ENCODE measurements at regions not wholly inside any gene's neighbourhood (a gene's known extent, or its start where the extent isn't known, plus 50 kb on each side); places are given as distances from the start of the nearest gene placed in this dataset.

DNA sequence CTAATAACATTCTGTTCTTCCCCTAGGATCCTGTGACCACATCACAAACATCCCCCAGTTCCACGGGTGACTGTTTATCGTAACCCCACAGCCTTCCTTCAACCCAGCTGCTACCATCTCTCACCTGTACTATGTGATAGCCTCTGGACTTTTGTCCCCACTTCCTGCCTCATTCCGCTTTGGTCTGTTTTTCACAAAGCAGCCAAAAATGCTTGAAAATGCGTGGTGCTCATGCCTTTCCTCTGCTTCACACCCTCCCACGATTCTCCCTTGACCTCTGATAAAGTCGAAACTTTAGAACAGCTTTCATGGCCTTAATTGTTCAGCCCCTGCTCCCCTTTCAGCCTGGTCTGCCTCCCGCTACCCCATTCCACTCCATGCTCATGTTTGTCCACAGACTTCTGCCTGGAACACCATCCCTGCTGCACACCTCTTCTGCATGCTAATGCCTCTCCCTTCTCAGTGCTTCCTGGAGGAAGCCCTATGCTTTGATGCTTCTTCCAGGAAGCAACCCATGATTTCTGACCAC is 165.6 kb downstream of the PLPP3 start (continued):
- TF ChIP-seq ZNF143 (CRISPR knock-in tag; IDR thresholded peaks at IDR 0.05) (no peak; the same call in 1 of the 2 replicates), ZNF780A (CRISPR knock-in tag; IDR thresholded peaks at IDR 0.05) (no peak), FOXC1 (CRISPR knock-in tag; IDR thresholded peaks at IDR 0.05; ENCODE audit: borderline replicate concordance) (no peak), ARNTL (CRISPR knock-in tag; IDR thresholded peaks at IDR 0.05) (no peak), BATF2 (CRISPR knock-in tag; IDR thresholded peaks at IDR 0.05) (no peak), WIZ (CRISPR knock-in tag; IDR thresholded peaks at IDR 0.05) (no peak), RFXAP (CRISPR knock-in tag; IDR thresholded peaks at IDR 0.05; ENCODE audit: borderline replicate concordance) (no peak), PBX2 (CRISPR knock-in tag; IDR thresholded peaks at IDR 0.05) (no peak), ZNF383 (CRISPR knock-in tag; IDR thresholded peaks at IDR 0.05; ENCODE audit: borderline replicate concordance) (no peak), TBX2 (CRISPR knock-in tag; IDR thresholded peaks at IDR 0.05; ENCODE audit: borderline replicate concordance) (peak; percentile 91), PBX3 (CRISPR knock-in tag; IDR thresholded peaks at IDR 0.05; ENCODE audit: borderline replicate concordance) (no peak), ZNF564 (CRISPR knock-in tag; IDR thresholded peaks at IDR 0.05) (no peak), ATRX (CRISPR knock-in tag; IDR thresholded peaks at IDR 0.05; ENCODE audit: borderline replicate concordance) (no peak), ATF7 (IDR thresholded peaks at IDR 0.05) (no peak), ATF7 (CRISPR knock-in tag; IDR thresholded peaks at IDR 0.05) (no peak), DMAP1 (CRISPR knock-in tag; IDR thresholded peaks at IDR 0.05) (0 out of 2 replicates have a peak, but pooled peaks have one; percentile 31), YEATS2 (CRISPR knock-in tag; IDR thresholded peaks at IDR 0.05; ENCODE audit: borderline replicate concordance) (peak; percentile 44; the same call in 1 of the 2 replicates), KLF12 (CRISPR knock-in tag; IDR thresholded peaks at IDR 0.05; ENCODE audit: borderline replicate concordance) (no peak), ZNF253 (CRISPR knock-in tag; IDR thresholded peaks at IDR 0.05; ENCODE audit: borderline replicate concordance) (no peak), ZFX (CRISPR knock-in tag; IDR thresholded peaks at IDR 0.05; ENCODE audit: low read depth) (0 out of 2 replicates have a peak, but pooled peaks have one; percentile 43), ZMYM4 (CRISPR knock-in tag; IDR thresholded peaks at IDR 0.05) (peak; percentile 43), SRSF1 (optimal IDR thresholded peaks at IDR 0.05; ENCODE audit: low read depth, low read length) (no peak)
- TF ChIP-seq, protein P1, sequence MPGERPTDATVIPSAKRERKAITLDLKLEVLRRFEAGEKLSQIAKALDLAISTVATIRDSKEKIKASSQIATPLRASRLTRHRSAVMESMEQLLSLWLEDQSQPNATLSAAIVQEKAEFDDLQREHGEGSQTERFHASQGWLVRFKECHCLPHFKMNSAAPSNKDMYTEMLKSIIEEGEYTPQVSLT (CRISPR knock-in tag; IDR thresholded peaks at IDR 0.05; ENCODE audit: borderline replicate concordance, low read depth) = no peak
- TF ChIP-seq, protein P2, sequence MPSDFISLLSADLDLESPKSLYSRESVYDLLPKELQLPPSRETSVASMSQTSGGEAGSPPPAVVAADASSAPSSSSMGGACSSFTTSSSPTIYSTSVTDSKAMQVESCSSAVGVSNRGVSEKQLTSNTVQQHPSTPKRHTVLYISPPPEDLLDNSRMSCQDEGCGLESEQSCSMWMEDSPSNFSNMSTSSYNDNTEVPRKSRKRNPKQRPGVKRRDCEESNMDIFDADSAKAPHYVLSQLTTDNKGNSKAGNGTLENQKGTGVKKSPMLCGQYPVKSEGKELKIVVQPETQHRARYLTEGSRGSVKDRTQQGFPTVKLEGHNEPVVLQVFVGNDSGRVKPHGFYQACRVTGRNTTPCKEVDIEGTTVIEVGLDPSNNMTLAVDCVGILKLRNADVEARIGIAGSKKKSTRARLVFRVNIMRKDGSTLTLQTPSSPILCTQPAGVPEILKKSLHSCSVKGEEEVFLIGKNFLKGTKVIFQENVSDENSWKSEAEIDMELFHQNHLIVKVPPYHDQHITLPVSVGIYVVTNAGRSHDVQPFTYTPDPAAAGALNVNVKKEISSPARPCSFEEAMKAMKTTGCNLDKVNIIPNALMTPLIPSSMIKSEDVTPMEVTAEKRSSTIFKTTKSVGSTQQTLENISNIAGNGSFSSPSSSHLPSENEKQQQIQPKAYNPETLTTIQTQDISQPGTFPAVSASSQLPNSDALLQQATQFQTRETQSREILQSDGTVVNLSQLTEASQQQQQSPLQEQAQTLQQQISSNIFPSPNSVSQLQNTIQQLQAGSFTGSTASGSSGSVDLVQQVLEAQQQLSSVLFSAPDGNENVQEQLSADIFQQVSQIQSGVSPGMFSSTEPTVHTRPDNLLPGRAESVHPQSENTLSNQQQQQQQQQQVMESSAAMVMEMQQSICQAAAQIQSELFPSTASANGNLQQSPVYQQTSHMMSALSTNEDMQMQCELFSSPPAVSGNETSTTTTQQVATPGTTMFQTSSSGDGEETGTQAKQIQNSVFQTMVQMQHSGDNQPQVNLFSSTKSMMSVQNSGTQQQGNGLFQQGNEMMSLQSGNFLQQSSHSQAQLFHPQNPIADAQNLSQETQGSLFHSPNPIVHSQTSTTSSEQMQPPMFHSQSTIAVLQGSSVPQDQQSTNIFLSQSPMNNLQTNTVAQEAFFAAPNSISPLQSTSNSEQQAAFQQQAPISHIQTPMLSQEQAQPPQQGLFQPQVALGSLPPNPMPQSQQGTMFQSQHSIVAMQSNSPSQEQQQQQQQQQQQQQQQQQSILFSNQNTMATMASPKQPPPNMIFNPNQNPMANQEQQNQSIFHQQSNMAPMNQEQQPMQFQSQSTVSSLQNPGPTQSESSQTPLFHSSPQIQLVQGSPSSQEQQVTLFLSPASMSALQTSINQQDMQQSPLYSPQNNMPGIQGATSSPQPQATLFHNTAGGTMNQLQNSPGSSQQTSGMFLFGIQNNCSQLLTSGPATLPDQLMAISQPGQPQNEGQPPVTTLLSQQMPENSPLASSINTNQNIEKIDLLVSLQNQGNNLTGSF (CRISPR knock-in tag; IDR thresholded peaks at IDR 0.05) = no peak
